ENCODE measurements at regions not wholly inside any gene's neighbourhood (a gene's known extent, or its start where the extent isn't known, plus 50 kb on each side); places are given as distances from the start of the nearest gene placed in this dataset.

- TF ChIP-seq JUN (IDR thresholded peaks at IDR 0.05; ENCODE audit: borderline replicate concordance, insufficient read depth, insufficient read length, low read depth) = no peak
- TF ChIP-seq MYC (IDR thresholded peaks at IDR 0.05; ENCODE audit: low read depth, low read length) = no peak
- TF ChIP-seq POLR2A (IDR thresholded peaks at IDR 0.05; ENCODE audit: low read depth, low read length) = no peak
- TF ChIP-seq GATA2 (IDR thresholded peaks at IDR 0.05; ENCODE audit: insufficient read depth, insufficient read length, low read depth, low read length) = no peak
- TF ChIP-seq POLR2AphosphoS5 (IDR thresholded peaks at IDR 0.05; ENCODE audit: insufficient read depth, low read depth, low read length) = no peak
- no peaks in the 10 kb centered on the region for H3K9me3 ChIP-seq (replicated peaks; ENCODE audit: control insufficient read depth, insufficient read depth, low read length)
- DNase-seq (ENCODE audit: low read depth, low spot score) = no peak
- no peaks in the 10 kb centered on the region for H4K20me1 ChIP-seq (replicated peaks; ENCODE audit: control insufficient read depth, extremely low read depth, insufficient read depth, low read length)
- BruUV-seq (replicated peaks) = no TSS peak
- H3K79me2 ChIP-seq (ENCODE audit: control insufficient read depth, insufficient read depth, low read length) = no peaks in the 10 kb centered on the region
- CTCF ChIA-PET = interaction anchor here (1.3 kb wide), 1 partner anchor 14 kb away, joined by 4 read pairs; no protein-coding TSS in a partner anchor
- no peaks in the 10 kb centered on the region for H3K36me3 ChIP-seq (ENCODE audit: control insufficient read depth in 2 of 2, extremely low read depth in 1 of 2, insufficient read depth in 2 of 2, low read length in 2 of 2)
- dilution Hi-C loops (cut with MboI; ENCODE audit: extremely low pct_ligation_motif_present, low sequenced_read_pairs) (no loop called here), intact Hi-C loops (cut with micrococcal nuclease) (no loop called here)
- POLR2A ChIA-PET = no interaction called here
- no peak overlapping the region for H3K4me3 ChIP-seq (replicated peaks in 1 of 3; ENCODE audit: insufficient read depth in 1 of 3, low read depth in 1 of 3, low read length in 3 of 3)
- peaks cover 2 to 3% of the 10 kb centered on the region in 2 experiments for H3K27me3 ChIP-seq (ENCODE audit: control insufficient read depth in 2 of 2, insufficient read depth in 2 of 2, low read length in 2 of 2)
- H3K27ac ChIP-seq (ENCODE audit: insufficient read depth, low read depth, low read length) = no peak overlapping the region
- H3K9me1 ChIP-seq (replicated peaks; ENCODE audit: control insufficient read depth, extremely low read depth, insufficient read depth, low read length) = no peaks in the 10 kb centered on the region
- no peak for FAIRE-seq
- no peak overlapping the region for H3K9ac ChIP-seq (replicated peaks; ENCODE audit: extremely low read depth, insufficient read depth, low read length)
- H3K4me1 ChIP-seq (ENCODE audit: control insufficient read depth, extremely low read depth, insufficient read depth, low read length) = no peaks in the 10 kb centered on the region
- no peak overlapping the region for H2AFZ ChIP-seq (ENCODE audit: low read depth, low read length)
- no peak overlapping the region for H3K4me2 ChIP-seq (ENCODE audit: insufficient read depth, low read length)
These were observed 115.1 kb downstream of the UNC5CL start for GRCh38 chr6:40923880-40924279.

- Histone ChIP-seq H3K9me1 (replicated peaks; ENCODE audit: control insufficient read depth, extremely low read depth, insufficient read depth, low read length) (no peaks in the 10 kb centered on the region), H3K9ac (replicated peaks; ENCODE audit: extremely low read depth, insufficient read depth, low read length) (no peak overlapping the region), H3K27ac (ENCODE audit: insufficient read depth, low read depth, low read length) (no peak overlapping the region), H3K4me2 (ENCODE audit: insufficient read depth, low read length) (no peak overlapping the region), H3K36me3 (ENCODE audit: control insufficient read depth in 2 of 2, extremely low read depth in 1 of 2, insufficient read depth in 2 of 2, low read length in 2 of 2) (no peaks in the 10 kb centered on the region), H3K4me3 (replicated peaks in 1 of 3; ENCODE audit: insufficient read depth in 1 of 3, low read depth in 1 of 3, low read length in 3 of 3) (no peak overlapping the region), H3K79me2 (ENCODE audit: control insufficient read depth, insufficient read depth, low read length) (no peaks in the 10 kb centered on the region), H2AFZ (ENCODE audit: low read depth, low read length) (no peak overlapping the region), H3K9me3 (replicated peaks; ENCODE audit: control insufficient read depth, insufficient read depth, low read length) (no peaks in the 10 kb centered on the region), H3K4me1 (ENCODE audit: control insufficient read depth, extremely low read depth, insufficient read depth, low read length) (no peaks in the 10 kb centered on the region), H4K20me1 (replicated peaks; ENCODE audit: control insufficient read depth, extremely low read depth, insufficient read depth, low read length) (no peaks in the 10 kb centered on the region), H3K27me3 (ENCODE audit: control insufficient read depth in 2 of 2, insufficient read depth in 2 of 2, low read length in 2 of 2) (peaks cover 2 to 3% of the 10 kb centered on the region in 2 experiments)
- dilution Hi-C loops (cut with MboI; ENCODE audit: extremely low pct_ligation_motif_present, low sequenced_read_pairs) = no loop called here
- FAIRE-seq = no peak
- BruUV-seq (replicated peaks) = no TSS peak
- CTCF ChIA-PET = interaction anchor here (1.3 to 1.7 kb wide), 2 partner anchors 13 kb away, joined by 4 read pairs; no protein-coding TSS in a partner anchor
- intact Hi-C loops (cut with micrococcal nuclease) = no loop called here
- DNase-seq (ENCODE audit: low read depth, low spot score) = no peak
- POLR2A ChIA-PET = no interaction called here
- TF ChIP-seq POLR2A (IDR thresholded peaks at IDR 0.05; ENCODE audit: low read depth, low read length) (no peak), GATA2 (IDR thresholded peaks at IDR 0.05; ENCODE audit: insufficient read depth, insufficient read length, low read depth, low read length) (no peak), MAX (IDR thresholded peaks at IDR 0.05; ENCODE audit: insufficient read depth, insufficient read length) (no peak), MYC (IDR thresholded peaks at IDR 0.05; ENCODE audit: low read depth, low read length) (no peak), CTCF (IDR thresholded peaks at IDR 0.05; ENCODE audit: extremely low read depth in 1 of 2, insufficient read depth in 1 of 2, low read depth in 1 of 2, low read length in 2 of 2) (no peak), POLR2AphosphoS5 (IDR thresholded peaks at IDR 0.05; ENCODE audit: insufficient read depth, low read depth, low read length) (no peak), JUN (IDR thresholded peaks at IDR 0.05; ENCODE audit: borderline replicate concordance, insufficient read depth, insufficient read length, low read depth) (no peak), EZH2 (IDR thresholded peaks at IDR 0.05; ENCODE audit: borderline replicate concordance, low read depth, low read length, severe bottlenecking) (no peak), FOS (IDR thresholded peaks at IDR 0.05; ENCODE audit: borderline replicate concordance, insufficient read depth, low read length) (no peak)
These were observed 115.7 kb downstream of the UNC5CL start for GRCh38 chr6:40923326-40923725.
